ENCODE measurements at regions not wholly inside any gene's neighbourhood (a gene's known extent, or its start where the extent isn't known, plus 50 kb on each side); places are given as distances from the start of the nearest gene placed in this dataset.

- no peak for DNase-seq (ENCODE audit: low read depth)
Measured at GRCh38 chr10:20726381-20726780, 170.7 kb downstream of the NEBL start.

GRCh38 chr10:20714979-20715378 lies 182.1 kb downstream of the NEBL start:
- no peak for DNase-seq (ENCODE audit: low read depth)

GRCh38 chr10:20714518-20714917 lies 182.6 kb downstream of the NEBL start:
- DNase-seq (ENCODE audit: low read depth), result no peak

- DNase-seq (ENCODE audit: low read depth), result no peak
Measured at GRCh38 chr10:20713420-20713819, 183.7 kb downstream of the NEBL start.

- no peak for DNase-seq (ENCODE audit: low read depth)
Measured at GRCh38 chr10:20712774-20713173, 184.3 kb downstream of the NEBL start.

- no peak for DNase-seq (ENCODE audit: low read depth)
Measured at GRCh38 chr10:20709708-20710107, 187.4 kb downstream of the NEBL start.

- no peak for DNase-seq (ENCODE audit: low read depth)
Measured at GRCh38 chr10:20708305-20708704, 188.8 kb downstream of the NEBL start.

GRCh38 chr10:20707251-20707650 lies 189.9 kb downstream of the NEBL start:
- no peak for DNase-seq (ENCODE audit: low read depth)

- DNase-seq (ENCODE audit: low read depth), result no peak
Measured at GRCh38 chr10:20698837-20699236, 198.3 kb downstream of the NEBL start.

GRCh38 chr10:20694296-20694695 lies 202.8 kb downstream of the NEBL start:
- no peak for DNase-seq (ENCODE audit: low read depth)

- DNase-seq (ENCODE audit: low read depth), result no peak
Measured at GRCh38 chr10:20688797-20689544, 208.1 kb downstream of the NEBL start.

- no peak for DNase-seq (ENCODE audit: low read depth)
Measured at GRCh38 chr10:20686015-20686635, 211.0 kb downstream of the NEBL start.

- DNase-seq (ENCODE audit: low read depth), result no peak
Measured at GRCh38 chr10:20685462-20685861, 211.6 kb downstream of the NEBL start.

GRCh38 chr10:20683345-20683744 lies 213.8 kb downstream of the NEBL start:
- no peak for DNase-seq (ENCODE audit: low read depth)

- DNase-seq (ENCODE audit: low read depth), result no peak
Measured at GRCh38 chr10:20682782-20683181, 214.3 kb downstream of the NEBL start.

- DNase-seq (ENCODE audit: low read depth), result no peak
Measured at GRCh38 chr10:20677340-20677739, 219.8 kb downstream of the NEBL start.

GRCh38 chr10:20674926-20675325 lies 222.2 kb downstream of the NEBL start:
- DNase-seq (ENCODE audit: low read depth), result no peak

- DNase-seq (ENCODE audit: low read depth), result no peak
Measured at GRCh38 chr10:20673175-20673574, 223.9 kb downstream of the NEBL start.

GRCh38 chr10:20672741-20673140 lies 224.4 kb downstream of the NEBL start:
- DNase-seq (ENCODE audit: low read depth), result no peak

- DNase-seq (ENCODE audit: low read depth), result no peak
Measured at GRCh38 chr10:20670579-20670978, 226.5 kb downstream of the NEBL start.

- DNase-seq (ENCODE audit: low read depth), result no peak
Measured at GRCh38 chr10:20668985-20669384, 228.1 kb downstream of the NEBL start.

GRCh38 chr10:20662742-20663141 lies 234.4 kb downstream of the NEBL start:
- DNase-seq (ENCODE audit: low read depth), result no peak

- DNase-seq (ENCODE audit: low read depth), result no peak
Measured at GRCh38 chr10:20659225-20659624, 237.9 kb downstream of the NEBL start.

GRCh38 chr10:20658158-20658557 lies 239.0 kb downstream of the NEBL start:
- no peak for DNase-seq (ENCODE audit: low read depth)

Data from HS-27A (cell line).